ENCODE measurements at regions not wholly inside any gene's neighbourhood (a gene's known extent, or its start where the extent isn't known, plus 50 kb on each side); places are given as distances from the start of the nearest gene placed in this dataset.

DNA sequence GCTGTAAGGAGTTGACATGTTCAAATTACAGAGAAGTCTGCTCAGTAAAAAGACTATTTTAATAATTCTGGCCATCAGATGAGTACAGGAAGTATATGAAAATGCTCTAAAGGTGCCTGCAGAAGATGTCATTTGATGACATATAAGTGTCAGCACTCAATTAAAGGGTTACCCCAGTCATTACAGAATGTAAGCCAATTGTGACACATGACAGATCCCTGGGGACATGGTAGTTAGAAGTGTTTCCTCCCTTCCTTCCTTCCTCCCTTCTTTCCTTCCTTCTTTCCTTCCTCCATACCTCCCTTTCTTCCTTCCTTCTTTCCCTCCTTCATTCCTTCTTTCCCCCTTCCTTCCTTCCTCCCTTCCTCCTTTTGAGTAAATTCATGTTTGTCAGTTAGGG lies 453.0 kb downstream of the RAPGEF2 start:
- Histone ChIP-seq H3K9ac (ENCODE audit: control insufficient read depth, extremely low read depth, insufficient read depth, low read length) (no peak overlapping the region), H3K27me3 (ENCODE audit: control insufficient read depth, extremely low read depth, insufficient read depth, low read length) (no peaks in the 10 kb centered on the region), H3K4me3 (ENCODE audit: control insufficient read depth in 2 of 3, extremely low read depth in 1 of 3, insufficient read depth in 2 of 3, low read depth in 1 of 3, low read length in 3 of 3) (no peak overlapping the region), H3K4me1 (ENCODE audit: control insufficient read depth, extremely low read depth, insufficient read depth, low read length) (peaks cover 2% of the 10 kb centered on the region), H3K9me3 (ENCODE audit: control insufficient read depth, low read depth, low read length) (no peaks in the 10 kb centered on the region), H2AFZ (ENCODE audit: control insufficient read depth, low read length) (no peak overlapping the region), H4K20me1 (ENCODE audit: control insufficient read depth, extremely low read depth, insufficient read depth, low read length) (no peaks in the 10 kb centered on the region), H3K79me2 (ENCODE audit: control insufficient read depth, insufficient read depth, low read length) (no peaks in the 10 kb centered on the region), H3K4me2 (ENCODE audit: control insufficient read depth, extremely low read depth, insufficient read depth, low read depth, low read length) (no peak overlapping the region), H3K36me3 (ENCODE audit: control insufficient read depth in 2 of 2, extremely low read depth in 1 of 2, insufficient read depth in 2 of 2, low read length in 2 of 2) (no peaks in the 10 kb centered on the region), H3K27ac (ENCODE audit: control insufficient read depth, insufficient read depth, low read length) (no peak overlapping the region), H3K9me1 (ENCODE audit: control insufficient read depth, extremely low read depth, insufficient read depth, low read length) (no peaks in the 10 kb centered on the region)
- FAIRE-seq, result no peak
- dilution Hi-C loops (cut with MboI; ENCODE audit: extremely low pct_ligation_motif_present, low sequenced_read_pairs), result no loop called here
- no peak for DNase-seq (ENCODE audit: low read depth, low spot score)
- no peak for TF ChIP-seq EZH2 (IDR thresholded peaks at IDR 0.05; ENCODE audit: low read length)
- TF ChIP-seq, protein P1, sequence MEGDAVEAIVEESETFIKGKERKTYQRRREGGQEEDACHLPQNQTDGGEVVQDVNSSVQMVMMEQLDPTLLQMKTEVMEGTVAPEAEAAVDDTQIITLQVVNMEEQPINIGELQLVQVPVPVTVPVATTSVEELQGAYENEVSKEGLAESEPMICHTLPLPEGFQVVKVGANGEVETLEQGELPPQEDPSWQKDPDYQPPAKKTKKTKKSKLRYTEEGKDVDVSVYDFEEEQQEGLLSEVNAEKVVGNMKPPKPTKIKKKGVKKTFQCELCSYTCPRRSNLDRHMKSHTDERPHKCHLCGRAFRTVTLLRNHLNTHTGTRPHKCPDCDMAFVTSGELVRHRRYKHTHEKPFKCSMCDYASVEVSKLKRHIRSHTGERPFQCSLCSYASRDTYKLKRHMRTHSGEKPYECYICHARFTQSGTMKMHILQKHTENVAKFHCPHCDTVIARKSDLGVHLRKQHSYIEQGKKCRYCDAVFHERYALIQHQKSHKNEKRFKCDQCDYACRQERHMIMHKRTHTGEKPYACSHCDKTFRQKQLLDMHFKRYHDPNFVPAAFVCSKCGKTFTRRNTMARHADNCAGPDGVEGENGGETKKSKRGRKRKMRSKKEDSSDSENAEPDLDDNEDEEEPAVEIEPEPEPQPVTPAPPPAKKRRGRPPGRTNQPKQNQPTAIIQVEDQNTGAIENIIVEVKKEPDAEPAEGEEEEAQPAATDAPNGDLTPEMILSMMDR (optimal IDR thresholded peaks at IDR 0.05 in 1 of 3, IDR thresholded peaks at IDR 0.05 in 1 of 3, conservative IDR thresholded peaks at IDR 0.05 in 1 of 3; ENCODE audit: extremely low read depth in 1 of 3, insufficient read depth in 2 of 3, low read length in 3 of 3), result no peak

DNA sequence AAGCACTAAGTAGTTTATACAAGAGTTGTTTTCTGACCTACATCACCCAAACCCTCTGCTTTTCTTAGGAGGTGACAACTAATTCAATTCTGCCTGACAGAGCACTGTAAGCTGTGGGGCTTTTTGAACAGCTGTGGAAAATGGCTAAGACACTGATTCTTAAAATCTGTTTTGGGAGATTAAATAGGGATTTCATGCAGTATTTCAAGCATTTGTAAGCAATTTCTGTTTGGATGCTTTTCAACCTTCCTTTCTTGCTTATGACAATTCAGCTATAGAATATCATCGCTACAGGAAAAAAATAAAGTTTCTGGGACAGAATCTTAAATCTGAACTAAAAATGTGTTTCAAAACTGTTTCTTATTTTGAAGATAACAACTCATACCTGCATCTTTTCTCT lies 459.5 kb downstream of the RAPGEF2 start:
- H3K27ac ChIP-seq (ENCODE audit: control insufficient read depth, insufficient read depth, low read length), result no peak overlapping the region
- H3K9me3 ChIP-seq (ENCODE audit: control insufficient read depth, low read depth, low read length), result no peaks in the 10 kb centered on the region
- H3K36me3 ChIP-seq (ENCODE audit: control insufficient read depth in 2 of 2, extremely low read depth in 1 of 2, insufficient read depth in 2 of 2, low read length in 2 of 2), result no peaks in the 10 kb centered on the region
- H2AFZ ChIP-seq (ENCODE audit: control insufficient read depth, low read length), result no peak overlapping the region
- no peak overlapping the region for H3K4me2 ChIP-seq (ENCODE audit: control insufficient read depth, extremely low read depth, insufficient read depth, low read depth, low read length)
- no peaks in the 10 kb centered on the region for H4K20me1 ChIP-seq (ENCODE audit: control insufficient read depth, extremely low read depth, insufficient read depth, low read length)
- dilution Hi-C loops (cut with MboI; ENCODE audit: extremely low pct_ligation_motif_present, low sequenced_read_pairs), result no loop called here
- no peaks in the 10 kb centered on the region for H3K9me1 ChIP-seq (ENCODE audit: control insufficient read depth, extremely low read depth, insufficient read depth, low read length)
- H3K9ac ChIP-seq (ENCODE audit: control insufficient read depth, extremely low read depth, insufficient read depth, low read length), result no peak overlapping the region
- no peak overlapping the region for H3K4me3 ChIP-seq (ENCODE audit: control insufficient read depth in 2 of 3, extremely low read depth in 1 of 3, insufficient read depth in 2 of 3, low read depth in 1 of 3, low read length in 3 of 3)
- TF ChIP-seq, protein P1 (optimal IDR thresholded peaks at IDR 0.05 in 1 of 3, IDR thresholded peaks at IDR 0.05 in 1 of 3, conservative IDR thresholded peaks at IDR 0.05 in 1 of 3; ENCODE audit: extremely low read depth in 1 of 3, insufficient read depth in 2 of 3, low read length in 3 of 3), result no peak
- TF ChIP-seq EZH2 (IDR thresholded peaks at IDR 0.05; ENCODE audit: low read length), result no peak
- no peak for FAIRE-seq
- no peak for DNase-seq (ENCODE audit: low read depth, low spot score)
- no peaks in the 10 kb centered on the region for H3K27me3 ChIP-seq (ENCODE audit: control insufficient read depth, extremely low read depth, insufficient read depth, low read length)
- peaks cover 2% of the 10 kb centered on the region for H3K4me1 ChIP-seq (ENCODE audit: control insufficient read depth, extremely low read depth, insufficient read depth, low read length)
- peaks cover 2% of the 10 kb centered on the region for H3K79me2 ChIP-seq (ENCODE audit: control insufficient read depth, insufficient read depth, low read length)

All from keratinocyte (primary cell).